SK-N-MC (cell line): ENCODE measurements at regions not wholly inside any gene's neighbourhood (a gene's known extent, or its start where the extent isn't known, plus 50 kb on each side); places are given as distances from the start of the nearest gene placed in this dataset.
"Not testable (repeated sequence)": the region's sequence is repeated elsewhere in the genome, so short reads cannot be mapped to it uniquely, and the experiment has no call there.

Source experiments
- DNase-seq: peaks from one replicate; pipeline ENCODE4 v3.0.0-alpha.2; 2011; ENCODE audit warnings: low read depth, low spot score
- H3K27ac ChIP-seq: fragments of 200-600 bp; sonication (generic); 2 replicates; pipeline ENCODE4 v1.5.1; 2016; ENCODE audit warnings: mixed run types
- H3K36me3 ChIP-seq: fragments of 200-600 bp; sonication (generic); 2 replicates; pipeline ENCODE4 v1.6.1; 2017; ENCODE audit warnings: antibody characterized with exemption, low read length, mixed read lengths; ENCODE audit not compliant: insufficient read depth
- H3K4me3 ChIP-seq: fragments of 200-600 bp; sonication (generic); 2 replicates; pipeline ENCODE4 v1.5.1; 2016
- H3K9ac ChIP-seq: fragments of 200-600 bp; sonication (generic); 2 replicates; pipeline ENCODE4 v1.8.0; 2017; ENCODE audit warnings: mixed run types, mixed read lengths; ENCODE audit not compliant: insufficient read length
- H3K9me3 ChIP-seq: fragments of 200-600 bp; sonication (generic); 2 replicates; pipeline ENCODE4 v1.6.1; 2017; ENCODE audit warnings: low read depth, mild to moderate bottlenecking, antibody characterized with exemption, low read length, moderate library complexity, mixed read lengths
- EZH2 ChIP-seq: fragments of 200-600 bp; sonication (generic); IDR thresholded peaks from one replicate; pipeline ENCODE4 v1.6.1; 2017; ENCODE audit warnings: antibody characterized with exemption
- FOXP2 ChIP-seq: optimal IDR thresholded peaks from 2 replicates; pipeline ENCODE3; 2011; ENCODE audit warnings: mild to moderate bottlenecking, moderate library complexity; ENCODE audit not compliant: insufficient read depth; ENCODE audit errors: extremely low read length, control extremely low read depth
- POLR2AphosphoS5 ChIP-seq: IDR thresholded peaks from 2 replicates; pipeline ENCODE4 v1.6.1; 2012; ENCODE audit warnings: mild to moderate bottlenecking, low read depth, low read length, borderline replicate concordance

GRCh38 chr9:29435368-29435767 is 1862.1 kb upstream of the C9orf72 start:
- TF ChIP-seq POLR2AphosphoS5, result no peak
- TF ChIP-seq FOXP2, result no peak
- TF ChIP-seq EZH2, result no peak
- no peak overlapping the region for H3K27ac ChIP-seq
- no peak overlapping the region for H3K4me3 ChIP-seq
- no peak for DNase-seq
- H3K9me3 ChIP-seq, result no peaks in the 10 kb centered on the region
- H3K9ac ChIP-seq, result no peak overlapping the region
- H3K36me3 ChIP-seq, result no peaks in the 10 kb centered on the region

- Histone ChIP-seq H3K27ac (no peak overlapping the region), H3K9ac (no peak overlapping the region), H3K4me3 (no peak overlapping the region), H3K36me3 (no peaks in the 10 kb centered on the region), H3K9me3 (no peaks in the 10 kb centered on the region)
- no peak for DNase-seq
- no peak for TF ChIP-seq FOXP2
These were observed 1864.2 kb upstream of the C9orf72 start for GRCh38 chr9:29437526-29437925.

- Histone ChIP-seq H3K9me3 (no peaks in the 10 kb centered on the region), H3K27ac (no peak overlapping the region), H3K4me3 (no peak overlapping the region), H3K36me3 (no peaks in the 10 kb centered on the region), H3K9ac (no peak overlapping the region)
- DNase-seq, result no peak
- no peak for TF ChIP-seq POLR2AphosphoS5
- TF ChIP-seq FOXP2, result no peak
- no peak for TF ChIP-seq EZH2
These were observed 1866.7 kb upstream of the C9orf72 start for GRCh38 chr9:29439961-29440360.

GRCh38 chr9:29440449-29440848 is 1867.2 kb upstream of the C9orf72 start:
- H3K9ac ChIP-seq, result no peak overlapping the region
- H3K9me3 ChIP-seq, result no peaks in the 10 kb centered on the region
- no peak overlapping the region for H3K4me3 ChIP-seq
- no peaks in the 10 kb centered on the region for H3K36me3 ChIP-seq
- no peak overlapping the region for H3K27ac ChIP-seq
- TF ChIP-seq EZH2 (no peak), POLR2AphosphoS5 (no peak), FOXP2 (no peak)
- no peak for DNase-seq

GRCh38 chr9:29445751-29446150 is 1872.5 kb upstream of the C9orf72 start:
- no peaks in the 10 kb centered on the region for H3K9me3 ChIP-seq
- no peak overlapping the region for H3K27ac ChIP-seq
- H3K9ac ChIP-seq, result no peak overlapping the region
- H3K4me3 ChIP-seq, result no peak overlapping the region
- peak; percentile 26 for DNase-seq
- no peaks in the 10 kb centered on the region for H3K36me3 ChIP-seq
- TF ChIP-seq EZH2 (no peak), FOXP2 (no peak), POLR2AphosphoS5 (no peak)

- no peak for TF ChIP-seq POLR2AphosphoS5
- TF ChIP-seq EZH2, result no peak
- no peak for TF ChIP-seq FOXP2
- H3K36me3 ChIP-seq, result no peaks in the 10 kb centered on the region
- H3K9ac ChIP-seq, result no peak overlapping the region
- no peak overlapping the region for H3K4me3 ChIP-seq
- H3K27ac ChIP-seq, result no peak overlapping the region
- no peak for DNase-seq
- no peaks in the 10 kb centered on the region for H3K9me3 ChIP-seq
These were observed 1876.0 kb upstream of the C9orf72 start for GRCh38 chr9:29449306-29449705.

GRCh38 chr9:29450343-29450875 is 1877.1 kb upstream of the C9orf72 start:
- DNase-seq, H3K4me3 ChIP-seq, H3K27ac ChIP-seq, H3K36me3 ChIP-seq, H3K9ac ChIP-seq, H3K9me3 ChIP-seq: not testable (repeated sequence)

GRCh38 chr9:29456940-29457339 is 1883.7 kb upstream of the C9orf72 start:
- no peak for DNase-seq
- Histone ChIP-seq H3K9ac (no peak overlapping the region), H3K27ac (no peak overlapping the region), H3K36me3 (no peaks in the 10 kb centered on the region), H3K4me3 (no peak overlapping the region), H3K9me3 (no peaks in the 10 kb centered on the region)
- TF ChIP-seq POLR2AphosphoS5 (no peak), FOXP2 (no peak)

- TF ChIP-seq FOXP2, result no peak
- TF ChIP-seq EZH2, result no peak
- TF ChIP-seq POLR2AphosphoS5, result no peak
- Histone ChIP-seq H3K27ac (no peak overlapping the region), H3K4me3 (no peak overlapping the region), H3K9me3 (no peaks in the 10 kb centered on the region), H3K9ac (no peak overlapping the region), H3K36me3 (no peaks in the 10 kb centered on the region)
- no peak for DNase-seq
These were observed 1902.2 kb upstream of the C9orf72 start for GRCh38 chr9:29475471-29475870.

- Histone ChIP-seq H3K4me3 (no peak overlapping the region), H3K27ac (no peak overlapping the region), H3K9ac (no peak overlapping the region), H3K9me3 (no peaks in the 10 kb centered on the region), H3K36me3 (no peaks in the 10 kb centered on the region)
- no peak for DNase-seq
- no peak for TF ChIP-seq POLR2AphosphoS5
- no peak for TF ChIP-seq EZH2
- TF ChIP-seq FOXP2, result no peak
These were observed 1938.4 kb upstream of the C9orf72 start for GRCh38 chr9:29511680-29512079.
